ENCODE measurements at regions not wholly inside any gene's neighbourhood (a gene's known extent, or its start where the extent isn't known, plus 50 kb on each side); places are given as distances from the start of the nearest gene placed in this dataset.

DNA sequence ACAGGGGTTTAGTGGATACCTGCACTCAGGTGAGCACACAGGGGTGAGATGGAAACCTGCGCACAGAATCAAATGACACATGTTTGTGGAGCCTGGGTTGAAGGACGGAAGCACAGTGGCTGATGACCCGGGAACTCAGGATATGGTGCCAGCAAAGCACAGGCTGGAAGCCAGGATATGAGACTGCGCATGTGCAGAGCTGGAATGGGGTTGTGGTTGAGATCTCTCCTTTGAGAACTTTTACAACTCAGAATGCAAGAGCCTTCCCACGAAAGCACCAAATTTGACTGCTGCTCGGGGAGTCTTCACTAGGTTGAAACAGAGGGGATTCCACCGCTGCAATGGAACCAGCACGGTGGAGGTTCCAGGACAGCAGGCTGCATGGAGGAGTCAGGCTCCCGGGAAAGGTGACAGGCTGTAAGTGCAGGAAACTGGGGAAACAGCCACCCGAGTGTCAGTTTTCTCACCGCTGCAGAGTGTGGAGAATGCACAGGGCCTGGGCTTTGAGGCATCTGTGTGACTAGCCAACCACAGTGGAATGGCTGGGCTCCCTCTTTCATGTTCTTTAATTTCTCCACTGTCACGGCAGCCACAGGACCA is 133.4 kb upstream of the TCERG1L start:
- H3K36me3 ChIP-seq: no peaks in the 10 kb centered on the region
- H3K27ac ChIP-seq: no peak overlapping the region
- no peaks in the 10 kb centered on the region for H3K9me3 ChIP-seq
- H3K4me3 ChIP-seq (replicated peaks in 1 of 3): no peak overlapping the region
- no peak for TF ChIP-seq POLR2A (IDR thresholded peaks at IDR 0.05)
- TF ChIP-seq, protein P1, sequence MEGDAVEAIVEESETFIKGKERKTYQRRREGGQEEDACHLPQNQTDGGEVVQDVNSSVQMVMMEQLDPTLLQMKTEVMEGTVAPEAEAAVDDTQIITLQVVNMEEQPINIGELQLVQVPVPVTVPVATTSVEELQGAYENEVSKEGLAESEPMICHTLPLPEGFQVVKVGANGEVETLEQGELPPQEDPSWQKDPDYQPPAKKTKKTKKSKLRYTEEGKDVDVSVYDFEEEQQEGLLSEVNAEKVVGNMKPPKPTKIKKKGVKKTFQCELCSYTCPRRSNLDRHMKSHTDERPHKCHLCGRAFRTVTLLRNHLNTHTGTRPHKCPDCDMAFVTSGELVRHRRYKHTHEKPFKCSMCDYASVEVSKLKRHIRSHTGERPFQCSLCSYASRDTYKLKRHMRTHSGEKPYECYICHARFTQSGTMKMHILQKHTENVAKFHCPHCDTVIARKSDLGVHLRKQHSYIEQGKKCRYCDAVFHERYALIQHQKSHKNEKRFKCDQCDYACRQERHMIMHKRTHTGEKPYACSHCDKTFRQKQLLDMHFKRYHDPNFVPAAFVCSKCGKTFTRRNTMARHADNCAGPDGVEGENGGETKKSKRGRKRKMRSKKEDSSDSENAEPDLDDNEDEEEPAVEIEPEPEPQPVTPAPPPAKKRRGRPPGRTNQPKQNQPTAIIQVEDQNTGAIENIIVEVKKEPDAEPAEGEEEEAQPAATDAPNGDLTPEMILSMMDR (IDR thresholded peaks at IDR 0.05): no peak
- H3K4me1 ChIP-seq: no peaks in the 10 kb centered on the region
- no peak for DNase-seq
- 39 to 63% methylated on average over 12 of the region's 12 CpGs for WGBS, 2 donors
- H3K27me3 ChIP-seq: no peaks in the 10 kb centered on the region
- intact Hi-C loops (cut with DNase I): no loop called here

DNA sequence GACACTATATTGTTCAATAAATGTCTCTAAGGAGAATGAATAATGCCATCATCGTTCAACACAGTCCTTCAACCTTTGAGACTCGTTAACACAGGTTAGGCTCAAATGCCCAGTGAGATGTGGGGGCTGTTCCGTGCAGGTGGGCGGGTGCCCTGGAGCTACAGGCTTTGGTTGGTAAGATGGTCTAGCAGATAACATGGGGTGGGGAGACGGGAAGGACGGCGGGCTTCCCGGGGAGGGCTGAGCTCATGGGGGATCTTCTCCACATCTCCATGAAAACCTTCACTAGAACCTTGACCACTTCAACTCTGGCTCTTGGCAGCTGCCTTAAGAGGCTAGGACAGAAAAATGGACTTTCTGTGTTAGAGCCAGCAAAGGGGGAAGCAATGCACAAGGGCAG is 134.1 kb upstream of the TCERG1L start:
- Histone ChIP-seq H3K4me3 (replicated peaks in 1 of 3) (no peak overlapping the region), H3K9me3 (no peaks in the 10 kb centered on the region), H3K27ac (no peak overlapping the region), H3K4me1 (no peaks in the 10 kb centered on the region), H3K36me3 (no peaks in the 10 kb centered on the region), H3K27me3 (no peaks in the 10 kb centered on the region)
- 81 to 82% methylated on average over 8 of the region's 8 CpGs for WGBS, 2 donors
- intact Hi-C loops (cut with DNase I): no loop called here
- DNase-seq: no peak
- TF ChIP-seq POLR2A (IDR thresholded peaks at IDR 0.05): no peak
- TF ChIP-seq, protein P1 (IDR thresholded peaks at IDR 0.05): no peak

DNA sequence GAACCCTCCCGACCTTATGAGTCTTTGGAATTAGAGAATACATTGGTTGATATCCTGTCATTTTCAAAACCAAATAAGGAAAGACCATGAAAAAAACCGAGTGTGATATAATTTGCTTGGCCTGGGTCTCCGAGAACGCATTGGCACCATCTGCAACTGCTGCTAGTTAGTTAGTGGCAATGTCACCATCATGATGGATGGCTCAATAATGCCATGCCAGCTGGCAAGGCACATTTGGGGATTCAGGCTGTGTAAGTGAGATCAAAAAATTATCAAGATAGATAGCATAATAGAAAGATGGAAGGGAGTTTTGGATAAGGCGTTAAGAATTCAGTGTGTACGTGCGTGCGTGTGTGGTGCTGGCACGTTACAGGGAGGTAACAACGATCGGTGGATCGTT is 134.7 kb upstream of the TCERG1L start:
- intact Hi-C loops (cut with DNase I): no loop called here
- 88 to 93% methylated on average over 12 of the region's 12 CpGs for WGBS, 2 donors
- H3K4me1 ChIP-seq: no peaks in the 10 kb centered on the region
- no peak overlapping the region for H3K4me3 ChIP-seq (replicated peaks in 1 of 3)
- DNase-seq: no peak
- H3K27ac ChIP-seq: no peak overlapping the region
- H3K27me3 ChIP-seq: no peaks in the 10 kb centered on the region
- H3K36me3 ChIP-seq: no peaks in the 10 kb centered on the region
- TF ChIP-seq, protein P1 (IDR thresholded peaks at IDR 0.05): no peak
- TF ChIP-seq POLR2A (IDR thresholded peaks at IDR 0.05): no peak
- no peaks in the 10 kb centered on the region for H3K9me3 ChIP-seq

DNA sequence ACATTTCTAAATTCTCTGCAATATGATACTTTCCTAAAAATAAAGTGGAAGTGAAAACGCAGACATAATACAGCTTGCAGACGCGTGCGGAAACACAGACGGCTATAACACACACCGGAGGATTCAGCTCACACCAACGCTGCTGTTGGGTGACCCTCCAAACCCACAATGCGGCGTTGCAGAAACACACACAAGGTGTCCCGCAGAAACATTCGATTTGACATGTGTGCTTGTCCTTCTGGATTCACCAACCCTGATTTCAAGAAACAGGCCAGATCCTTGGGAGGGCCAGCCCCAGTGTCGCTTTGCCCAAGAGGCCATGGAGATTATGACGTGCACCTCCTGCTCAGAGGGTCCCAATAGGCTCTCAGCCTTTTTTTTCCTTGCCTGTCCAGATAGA is 136.7 kb upstream of the TCERG1L start:
- H3K27ac ChIP-seq: no peak overlapping the region
- 79 to 85% methylated on average over 13 of the region's 13 CpGs for WGBS, 2 donors
- intact Hi-C loops (cut with DNase I): no loop called here
- TF ChIP-seq POLR2A (IDR thresholded peaks at IDR 0.05): no peak
- TF ChIP-seq, protein P1 (IDR thresholded peaks at IDR 0.05): no peak
- no peak overlapping the region for H3K4me3 ChIP-seq (replicated peaks in 1 of 3)
- no peaks in the 10 kb centered on the region for H3K27me3 ChIP-seq
- no peaks in the 10 kb centered on the region for H3K4me1 ChIP-seq
- no peaks in the 10 kb centered on the region for H3K36me3 ChIP-seq
- H3K9me3 ChIP-seq: no peaks in the 10 kb centered on the region
- DNase-seq: no peak

DNA sequence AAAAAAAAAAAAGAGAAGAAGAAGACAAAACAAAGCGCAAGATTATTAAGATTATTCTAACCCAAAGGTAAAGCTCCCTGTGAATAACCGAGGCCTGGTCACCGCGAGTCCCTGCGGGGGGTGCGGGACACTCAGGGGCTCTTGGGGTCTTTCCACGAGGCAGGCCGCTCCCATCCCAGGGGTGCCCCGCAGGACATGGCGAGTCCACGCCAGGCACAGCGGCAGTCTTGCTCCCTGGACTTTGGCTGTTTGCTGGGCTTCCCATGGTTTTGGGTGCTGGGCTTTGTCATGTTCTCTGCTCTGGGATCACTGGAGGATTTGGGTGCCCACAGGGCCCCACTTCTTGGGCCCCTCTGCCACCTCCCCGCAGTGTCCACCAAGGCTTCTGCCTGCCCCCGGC is 137.4 kb upstream of the TCERG1L start:
- TF ChIP-seq, protein P1 (IDR thresholded peaks at IDR 0.05): no peak
- TF ChIP-seq POLR2A (IDR thresholded peaks at IDR 0.05): no peak
- WGBS, 2 donors: 85 to 89% methylated on average over 14 of the region's 14 CpGs
- Histone ChIP-seq H3K27me3 (no peaks in the 10 kb centered on the region), H3K4me3 (replicated peaks in 1 of 3) (no peak overlapping the region), H3K27ac (no peak overlapping the region), H3K9me3 (no peaks in the 10 kb centered on the region), H3K36me3 (no peaks in the 10 kb centered on the region), H3K4me1 (peaks cover 3 to 6% of the 10 kb centered on the region in 2 donors)
- no peak for DNase-seq
- intact Hi-C loops (cut with DNase I): no loop called here

Data from thyroid gland (tissue), 4 donors.